ENCODE measurements at regions not wholly inside any gene's neighbourhood (a gene's known extent, or its start where the extent isn't known, plus 50 kb on each side); places are given as distances from the start of the nearest gene placed in this dataset.

DNA sequence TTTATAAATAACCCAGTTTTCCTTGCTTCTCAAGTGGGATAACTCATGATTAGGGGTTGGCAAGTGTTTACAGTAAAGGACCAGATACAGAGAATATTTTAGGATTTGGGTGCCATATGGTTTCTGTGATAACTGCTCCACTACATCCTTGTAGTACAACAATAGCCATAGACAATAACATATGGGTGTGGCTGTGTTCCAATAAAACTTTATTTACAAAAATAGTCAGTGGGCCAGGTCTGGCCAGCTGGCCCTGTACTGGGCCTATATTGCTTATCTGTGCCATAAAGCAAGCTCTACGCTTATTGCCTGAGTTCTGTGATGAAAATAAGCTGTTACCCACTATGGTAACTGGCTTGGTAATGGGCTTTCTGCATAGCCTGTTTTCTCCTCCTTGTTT lies 386.5 kb upstream of the RBFOX1 start:
- H3K4me1 ChIP-seq, result no peaks in the 10 kb centered on the region
- no peaks in the 10 kb centered on the region for H3K27me3 ChIP-seq
- DNase-seq (no peak), ATAC-seq (no peak), FAIRE-seq (no peak)
- no peak overlapping the region for H3K4me3 ChIP-seq
- no peak overlapping the region for H3K27ac ChIP-seq
- H3K36me3 ChIP-seq, result no peaks in the 10 kb centered on the region
- TF ChIP-seq, protein P1, sequence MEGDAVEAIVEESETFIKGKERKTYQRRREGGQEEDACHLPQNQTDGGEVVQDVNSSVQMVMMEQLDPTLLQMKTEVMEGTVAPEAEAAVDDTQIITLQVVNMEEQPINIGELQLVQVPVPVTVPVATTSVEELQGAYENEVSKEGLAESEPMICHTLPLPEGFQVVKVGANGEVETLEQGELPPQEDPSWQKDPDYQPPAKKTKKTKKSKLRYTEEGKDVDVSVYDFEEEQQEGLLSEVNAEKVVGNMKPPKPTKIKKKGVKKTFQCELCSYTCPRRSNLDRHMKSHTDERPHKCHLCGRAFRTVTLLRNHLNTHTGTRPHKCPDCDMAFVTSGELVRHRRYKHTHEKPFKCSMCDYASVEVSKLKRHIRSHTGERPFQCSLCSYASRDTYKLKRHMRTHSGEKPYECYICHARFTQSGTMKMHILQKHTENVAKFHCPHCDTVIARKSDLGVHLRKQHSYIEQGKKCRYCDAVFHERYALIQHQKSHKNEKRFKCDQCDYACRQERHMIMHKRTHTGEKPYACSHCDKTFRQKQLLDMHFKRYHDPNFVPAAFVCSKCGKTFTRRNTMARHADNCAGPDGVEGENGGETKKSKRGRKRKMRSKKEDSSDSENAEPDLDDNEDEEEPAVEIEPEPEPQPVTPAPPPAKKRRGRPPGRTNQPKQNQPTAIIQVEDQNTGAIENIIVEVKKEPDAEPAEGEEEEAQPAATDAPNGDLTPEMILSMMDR (IDR thresholded peaks at IDR 0.05), result no peak
- intact Hi-C loops (cut with DNase I), result no loop called here
- 48 to 78% methylated on average over 1 of the region's 1 CpG for WGBS, 2 donors
- H3K9me3 ChIP-seq, result no peaks in the 10 kb centered on the region

DNA sequence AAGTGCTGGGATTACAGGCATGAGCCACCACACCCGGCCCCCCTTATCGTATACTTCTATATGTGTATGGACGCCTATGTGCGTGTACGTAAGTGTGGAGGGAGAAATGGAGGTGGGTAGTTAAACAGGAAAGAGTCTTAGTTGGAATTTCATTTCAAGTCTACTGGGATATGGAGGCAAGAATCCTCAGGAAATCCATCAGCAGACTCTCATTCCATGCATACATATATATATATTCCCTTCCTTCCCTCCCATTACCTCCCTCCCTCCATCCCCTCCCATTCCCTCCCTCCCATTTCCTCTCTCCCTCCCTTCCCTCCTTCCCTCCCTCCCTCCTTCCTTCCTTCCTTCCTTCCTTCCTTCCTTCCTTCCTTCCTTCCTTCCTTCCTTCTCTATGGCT lies 391.7 kb upstream of the RBFOX1 start:
- Histone ChIP-seq H3K27me3 (no peaks in the 10 kb centered on the region), H3K4me1 (no peaks in the 10 kb centered on the region), H3K9me3 (no peaks in the 10 kb centered on the region), H3K4me3 (no peak overlapping the region), H3K36me3 (no peaks in the 10 kb centered on the region), H3K27ac (no peak overlapping the region)
- no peak for DNase-seq
- TF ChIP-seq, protein P1 (IDR thresholded peaks at IDR 0.05), result no peak
- WGBS, 2 donors, result 71 to 88% methylated on average over 5 of the region's 5 CpGs
- ATAC-seq, result no peak
- intact Hi-C loops (cut with DNase I), result no loop called here
- no peak for FAIRE-seq

DNA sequence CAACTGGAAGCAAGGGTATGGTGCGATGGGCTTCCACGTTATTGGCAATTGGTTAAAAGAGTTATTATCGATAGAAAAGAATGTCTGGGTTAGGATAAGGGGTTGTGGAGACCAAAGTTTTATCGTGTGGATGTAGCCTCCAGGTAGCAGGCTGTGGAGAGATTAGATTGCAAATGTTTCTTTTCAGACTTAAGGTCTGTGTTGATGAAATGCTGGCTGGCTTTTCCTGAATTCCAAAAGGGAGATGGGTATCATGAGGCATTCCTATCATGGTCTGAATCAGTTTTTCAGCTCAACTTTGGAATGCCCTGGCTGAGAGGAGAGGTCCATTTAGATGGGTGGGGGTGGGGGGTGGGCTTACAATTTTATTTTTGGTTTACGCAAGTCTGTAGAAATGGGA lies 395.0 kb upstream of the RBFOX1 start:
- Histone ChIP-seq H3K27me3 (no peaks in the 10 kb centered on the region), H3K4me1 (no peaks in the 10 kb centered on the region), H3K4me3 (no peak overlapping the region), H3K27ac (no peak overlapping the region), H3K9me3 (no peaks in the 10 kb centered on the region), H3K36me3 (no peaks in the 10 kb centered on the region)
- FAIRE-seq (no peak), ATAC-seq (no peak), DNase-seq (no peak)
- 57 to 70% methylated on average over 5 of the region's 5 CpGs for WGBS, 2 donors
- TF ChIP-seq, protein P1 (IDR thresholded peaks at IDR 0.05), result no peak
- intact Hi-C loops (cut with DNase I), result no loop called here

GRCh38 chr16:6932871-6933385 lies 399.7 kb upstream of the RBFOX1 start:
- Histone ChIP-seq H3K36me3 (no peaks in the 10 kb centered on the region), H3K27ac (no peak overlapping the region), H3K27me3 (no peaks in the 10 kb centered on the region), H3K4me1 (no peaks in the 10 kb centered on the region), H3K9me3 (no peaks in the 10 kb centered on the region), H3K4me3 (no peak overlapping the region)
- TF ChIP-seq, protein P1 (IDR thresholded peaks at IDR 0.05), result no peak
- ATAC-seq (no peak), FAIRE-seq (no peak), DNase-seq (no peak)
- 72 to 73% methylated on average over 5 of the region's 5 CpGs for WGBS, 2 donors
- intact Hi-C loops (cut with DNase I), result no loop called here

- DNase-seq, result no peak
- no peaks in the 10 kb centered on the region for H3K36me3 ChIP-seq
- WGBS, 2 donors, result 25 to 29% methylated on average over 4 of the region's 4 CpGs
- intact Hi-C loops (cut with DNase I), result no loop called here
- ATAC-seq, result no peak
- H3K27me3 ChIP-seq, result no peaks in the 10 kb centered on the region
- H3K9me3 ChIP-seq, result no peaks in the 10 kb centered on the region
- TF ChIP-seq, protein P1 (IDR thresholded peaks at IDR 0.05), result no peak
- no peak overlapping the region for H3K27ac ChIP-seq
- H3K4me3 ChIP-seq, result no peak overlapping the region
- FAIRE-seq, result no peak
- no peaks in the 10 kb centered on the region for H3K4me1 ChIP-seq
Observed at GRCh38 chr16:6929868-6930267, 402.8 kb upstream of the RBFOX1 start.
